Fibroblast of skin of left quadriceps (primary cell): ENCODE measurements at regions not wholly inside any gene's neighbourhood (a gene's known extent, or its start where the extent isn't known, plus 50 kb on each side); places are given as distances from the start of the nearest gene placed in this dataset.
"Not testable (repeated sequence)": the region's sequence is repeated elsewhere in the genome, so short reads cannot be mapped to it uniquely, and the experiment has no call there.

Source experiments
- DNase-seq, 2 experiments: peaks; one replicate each; pipeline ENCODE4 v3.0.0-alpha.2; 2013; ENCODE audit warnings: low read depth in 2 of 2

GRCh38 chr13:22740264-22740663, 440.5 kb upstream of the SGCG start:
- no peak for DNase-seq

GRCh38 chr13:22744688-22745452, 435.9 kb upstream of the SGCG start:
- no peak for DNase-seq

- no peak for DNase-seq
Measured at GRCh38 chr13:22748866-22749577, 431.8 kb upstream of the SGCG start.

- no peak for DNase-seq
Measured at GRCh38 chr13:22749626-22750025, 431.2 kb upstream of the SGCG start.

- DNase-seq, result no peak
Measured at GRCh38 chr13:22757530-22758120, 423.2 kb upstream of the SGCG start.

- DNase-seq, result no peak
Measured at GRCh38 chr13:22758245-22758644, 422.5 kb upstream of the SGCG start.

- no peak for DNase-seq
Measured at GRCh38 chr13:22761709-22762108, 419.1 kb upstream of the SGCG start.

GRCh38 chr13:22765547-22765946, 415.2 kb upstream of the SGCG start:
- no peak for DNase-seq

- no peak for DNase-seq
Measured at GRCh38 chr13:22770891-22771290, 409.9 kb upstream of the SGCG start.

- DNase-seq, result no peak
Measured at GRCh38 chr13:22773465-22773864, 407.3 kb upstream of the SGCG start.

GRCh38 chr13:22776394-22777186, 404.2 kb upstream of the SGCG start:
- no peak for DNase-seq

GRCh38 chr13:22777207-22777606, 403.6 kb upstream of the SGCG start:
- no peak for DNase-seq

GRCh38 chr13:22789027-22789593, 391.7 kb upstream of the SGCG start:
- DNase-seq, result no peak

GRCh38 chr13:22789916-22790315, 390.9 kb upstream of the SGCG start:
- DNase-seq, result no peak

- DNase-seq, result no peak
Measured at GRCh38 chr13:22793598-22794134, 387.1 kb upstream of the SGCG start.

GRCh38 chr13:22800526-22801401, 380.0 kb upstream of the SGCG start:
- no peak for DNase-seq

GRCh38 chr13:22801402-22802003, 379.3 kb upstream of the SGCG start:
- DNase-seq, result no peak

GRCh38 chr13:22812793-22813192, 368.0 kb upstream of the SGCG start:
- DNase-seq, result no peak

GRCh38 chr13:22813531-22814377, 367.0 kb upstream of the SGCG start:
- DNase-seq, result not testable (repeated sequence)
